NOMO-1 treated with dmso at 0.1 percent for 144 hours (cell line): ENCODE measurements at regions not wholly inside any gene's neighbourhood (a gene's known extent, or its start where the extent isn't known, plus 50 kb on each side); places are given as distances from the start of the nearest gene placed in this dataset.

Experiments
- DNase-seq: peaks from one replicate; lab custom pipeline; 2025; ENCODE audit not compliant: unreplicated experiment; lab: John Stamatoyannopoulos, UW

DNA sequence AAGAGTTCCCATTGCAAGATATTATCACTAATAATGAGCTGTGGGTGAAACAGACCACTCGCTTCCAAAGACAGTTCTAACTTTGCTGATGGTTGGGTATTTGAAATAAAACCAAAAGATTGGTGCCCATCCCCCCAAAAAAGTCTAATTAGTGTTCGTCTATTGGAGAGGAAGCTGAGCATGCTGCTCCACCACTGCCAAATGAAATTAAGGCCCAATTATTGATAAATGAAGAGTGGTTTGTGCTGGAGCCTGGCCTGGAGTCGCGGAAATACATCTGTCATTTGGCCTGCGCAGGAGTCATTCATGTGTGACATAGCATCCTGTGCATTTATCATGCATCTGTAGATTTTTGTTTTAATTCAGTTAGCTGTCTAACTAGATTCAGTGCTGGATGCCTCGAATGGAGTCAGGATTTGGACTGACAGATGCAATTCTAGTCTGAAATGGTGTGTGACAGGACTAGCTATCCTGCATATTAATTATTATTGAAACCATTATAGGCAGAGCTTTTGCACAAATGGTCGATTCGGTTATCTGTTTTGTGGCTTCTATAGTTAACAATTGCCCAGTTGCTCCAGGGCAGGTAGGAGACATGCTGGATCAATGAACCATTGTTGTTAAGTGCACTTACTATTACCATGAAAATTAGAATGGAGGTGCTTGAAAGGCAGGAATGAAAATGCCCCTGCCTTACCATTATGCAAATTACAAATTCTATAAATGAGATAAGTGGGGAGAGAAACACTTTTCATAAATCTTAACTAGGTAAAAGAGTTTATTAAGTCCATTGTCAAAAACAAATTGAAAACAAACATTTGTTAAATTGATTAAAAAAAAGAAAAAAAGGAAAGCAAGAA is 450.4 kb upstream of the TCF4 start:
- no peak for DNase-seq

DNA sequence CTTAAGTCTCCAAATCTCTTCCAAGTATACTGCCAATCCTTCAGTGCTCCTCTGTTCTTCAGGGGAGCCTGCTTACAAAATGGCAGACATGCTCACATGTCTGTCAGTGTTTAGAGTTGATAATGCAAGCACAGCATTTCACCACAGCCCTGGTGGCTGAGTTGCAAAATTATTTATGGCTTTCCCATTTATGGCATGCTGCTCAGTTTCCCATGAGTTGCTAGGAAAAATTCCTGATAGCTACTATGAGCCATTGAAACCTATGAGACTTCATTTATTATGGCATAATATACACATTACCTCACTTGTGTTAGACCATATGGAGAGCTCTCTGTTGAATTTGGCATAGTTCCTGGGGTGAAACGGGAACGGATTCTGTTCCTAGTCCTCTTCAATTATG is 448.7 kb upstream of the TCF4 start:
- no peak for DNase-seq

DNA sequence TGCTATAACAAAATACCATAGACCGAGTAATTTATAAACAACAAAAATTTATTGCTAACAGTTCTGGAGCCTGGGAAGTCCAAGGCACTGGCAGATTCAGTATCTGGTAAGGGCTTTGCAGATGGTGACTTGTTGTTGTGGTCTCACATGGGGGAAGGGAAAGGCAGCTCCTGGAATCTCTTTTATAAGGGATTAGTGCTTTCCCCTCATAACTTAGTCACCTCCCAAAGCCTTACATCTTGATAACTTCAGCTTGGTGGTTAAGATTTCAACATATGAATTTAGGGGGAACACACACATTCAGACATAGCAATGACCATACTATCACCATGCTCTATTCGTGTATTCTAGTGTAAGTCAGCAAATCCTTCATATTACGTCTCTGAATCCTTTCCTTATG is 447.6 kb upstream of the TCF4 start:
- DNase-seq: no peak

DNA sequence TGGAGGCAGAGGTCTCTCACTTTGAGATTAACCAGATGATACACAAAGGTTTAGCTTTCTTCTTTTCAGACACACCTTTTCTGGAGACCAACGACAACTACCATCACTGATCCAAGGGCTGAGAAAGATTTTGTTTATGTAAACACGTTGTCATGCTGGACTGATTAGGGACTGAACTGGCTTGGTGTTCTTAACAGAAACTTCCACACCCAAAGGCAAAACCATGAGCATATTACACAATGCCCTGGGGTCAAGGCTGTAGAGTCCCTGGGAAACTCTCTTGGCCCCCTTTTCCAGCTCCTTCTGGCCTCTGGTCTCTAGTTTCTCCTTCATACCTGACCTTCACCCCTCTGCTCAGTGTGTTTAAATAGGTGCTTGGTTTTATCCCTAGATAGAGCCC is 447.0 kb upstream of the TCF4 start:
- no peak for DNase-seq

DNA sequence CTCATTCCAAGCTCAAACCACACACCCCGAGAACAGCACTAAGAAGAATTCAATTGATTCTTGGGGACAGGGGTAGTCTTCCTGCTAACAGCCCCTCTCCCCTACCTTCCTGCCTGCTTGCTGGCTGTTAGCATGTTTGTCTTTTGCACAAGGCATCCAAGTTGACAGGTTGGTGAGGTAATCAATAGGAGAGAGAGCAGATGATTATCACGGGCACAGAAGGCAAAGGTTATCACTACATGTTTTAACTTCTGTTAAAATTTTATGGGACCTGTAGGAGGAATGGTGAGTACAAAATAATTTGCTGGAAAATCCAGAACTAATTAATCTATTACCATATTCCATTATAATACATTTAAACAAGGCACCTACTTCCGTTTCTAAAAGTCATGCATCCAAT is 442.1 kb upstream of the TCF4 start:
- no peak for DNase-seq

DNA sequence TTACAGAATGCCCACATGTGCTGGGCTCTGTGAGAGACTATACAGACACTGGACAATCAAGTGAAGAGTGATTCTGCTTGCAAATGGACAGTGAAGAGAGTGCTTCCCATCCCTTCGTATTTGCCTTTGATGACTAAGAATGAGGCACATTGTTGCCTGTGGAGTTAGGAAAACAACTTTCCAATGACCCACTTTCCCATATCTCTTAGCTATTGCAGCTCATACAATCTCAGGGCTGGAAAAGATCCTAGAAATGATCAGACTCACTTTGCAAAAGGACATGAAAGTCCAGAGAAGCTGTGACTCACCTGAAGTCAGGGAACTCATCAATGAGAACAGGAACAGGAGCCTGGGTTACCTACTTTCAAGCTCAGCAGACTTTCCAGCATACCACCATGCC is 440.5 kb upstream of the TCF4 start:
- no peak for DNase-seq

DNA sequence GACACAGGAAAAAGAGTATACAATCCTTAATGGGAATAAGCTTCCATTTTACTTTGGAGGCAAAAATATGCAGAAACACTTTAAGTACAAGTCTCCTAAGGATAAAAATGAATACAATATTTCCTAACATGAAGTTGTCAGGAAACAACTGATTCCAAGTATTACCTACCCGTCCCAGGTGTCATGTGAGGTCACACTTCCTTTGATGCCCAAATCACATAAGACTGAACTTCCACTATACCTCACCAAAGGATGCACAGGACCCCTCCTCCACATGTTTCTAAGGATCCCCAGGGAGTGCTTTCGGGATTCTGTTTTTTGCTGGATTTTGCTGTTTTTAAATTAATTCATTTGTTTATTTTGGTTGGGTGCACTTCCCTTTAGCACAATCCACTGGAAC is 438.5 kb upstream of the TCF4 start:
- no peak for DNase-seq

DNA sequence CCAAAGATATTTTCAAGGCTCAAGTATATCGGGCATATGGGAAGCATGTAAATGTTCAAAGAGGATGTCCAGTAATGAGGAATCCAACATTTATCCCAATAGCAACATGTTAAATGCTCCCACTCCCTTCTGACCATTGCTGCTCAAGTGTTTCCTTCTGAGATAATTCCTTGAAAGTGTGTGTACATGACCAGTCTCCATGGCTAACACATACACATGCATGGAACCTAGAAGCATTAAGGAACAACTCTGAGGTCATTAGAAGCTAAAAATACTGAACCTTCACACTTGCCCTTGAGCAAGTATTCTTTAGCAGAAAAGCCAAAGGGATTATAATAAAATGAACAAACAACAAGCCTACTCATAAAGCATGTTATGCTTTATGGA is 433.8 kb upstream of the TCF4 start:
- no peak for DNase-seq

DNA sequence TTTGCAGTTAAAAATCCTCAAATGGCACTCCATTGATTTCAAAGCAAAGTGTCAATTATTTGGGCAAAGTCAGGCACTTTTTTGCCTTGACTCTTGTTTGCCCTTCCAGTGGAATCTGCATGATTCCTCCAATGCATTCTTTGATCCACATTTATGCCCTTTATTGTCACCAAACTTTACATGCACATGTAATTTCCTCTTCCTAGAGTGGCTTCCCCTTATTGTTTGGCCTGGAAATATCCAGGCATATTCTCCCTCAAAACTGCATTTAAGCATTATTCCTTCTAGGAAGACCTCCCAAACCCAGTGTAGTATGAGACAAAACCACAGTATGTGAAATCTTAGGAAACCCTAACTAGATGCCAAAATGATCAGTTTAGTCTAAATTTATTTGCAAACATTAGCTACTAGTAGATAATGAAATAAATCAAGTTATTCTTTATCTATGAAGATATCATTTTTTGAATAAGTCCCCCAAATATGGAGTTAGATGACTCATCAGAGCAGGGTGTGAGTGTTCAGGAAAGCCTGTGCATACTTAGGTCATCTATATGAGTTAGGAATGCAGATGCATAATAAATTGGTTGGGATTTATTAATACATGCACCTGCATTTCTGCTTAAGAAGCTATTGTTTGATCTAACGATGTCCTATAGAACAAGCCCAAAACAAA is 433.3 kb upstream of the TCF4 start:
- DNase-seq: no peak

DNA sequence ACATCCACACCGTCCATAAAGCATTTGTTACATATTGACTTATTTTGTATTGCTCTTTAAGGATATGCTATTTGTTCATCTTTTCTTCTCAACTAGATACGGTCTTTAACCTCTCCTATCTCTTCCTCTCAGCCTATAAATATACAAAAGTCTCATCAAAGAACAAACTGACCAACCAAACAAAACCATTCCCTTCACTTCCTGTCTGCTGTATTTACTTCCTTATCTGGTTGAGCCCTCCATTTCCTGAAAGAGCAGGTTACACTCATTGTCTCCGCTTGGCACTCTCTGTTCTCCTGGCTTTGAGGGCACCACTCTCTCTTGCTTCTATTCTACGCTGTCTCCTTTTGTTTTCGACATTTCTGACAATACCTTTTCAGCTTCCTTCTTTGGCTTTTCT is 431.9 kb upstream of the TCF4 start:
- DNase-seq: no peak

DNA sequence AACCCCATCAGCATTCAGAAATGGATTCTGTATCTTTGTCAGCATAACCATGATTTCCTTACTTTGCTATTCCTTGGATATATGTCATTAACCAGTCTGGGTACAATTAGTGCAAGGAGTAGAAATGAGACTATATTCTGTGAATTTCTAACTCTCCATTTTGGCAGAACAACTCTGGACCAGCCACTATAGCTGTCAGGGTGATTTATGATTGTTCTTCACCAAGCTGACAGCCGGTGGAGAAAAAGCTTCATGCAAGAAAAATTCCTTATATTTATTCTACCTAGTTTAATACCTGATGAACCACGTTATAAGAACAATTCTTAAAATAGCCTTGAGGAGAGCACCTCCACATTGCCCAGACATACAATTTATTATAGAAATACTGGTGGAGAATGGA is 431.2 kb upstream of the TCF4 start:
- DNase-seq: no peak

DNA sequence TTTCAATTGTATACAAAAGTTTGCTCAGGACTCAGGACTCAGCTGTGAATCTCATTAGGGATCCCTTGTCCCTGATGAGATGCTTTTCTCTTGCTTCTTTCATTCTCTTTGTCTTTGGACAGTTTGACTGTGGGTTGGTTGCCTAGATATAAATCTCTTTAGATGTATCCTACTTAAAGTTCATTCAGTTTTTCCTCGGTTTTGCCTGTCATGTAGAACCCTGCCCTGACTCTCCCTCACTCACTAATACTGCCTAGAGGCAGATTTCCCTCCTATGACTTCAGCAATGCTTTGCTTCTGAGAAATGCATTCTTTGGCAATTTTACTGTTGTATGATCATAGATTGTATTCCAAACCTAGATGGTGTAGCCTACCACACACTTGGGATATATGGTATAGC is 421.4 kb upstream of the TCF4 start:
- DNase-seq: no peak

DNA sequence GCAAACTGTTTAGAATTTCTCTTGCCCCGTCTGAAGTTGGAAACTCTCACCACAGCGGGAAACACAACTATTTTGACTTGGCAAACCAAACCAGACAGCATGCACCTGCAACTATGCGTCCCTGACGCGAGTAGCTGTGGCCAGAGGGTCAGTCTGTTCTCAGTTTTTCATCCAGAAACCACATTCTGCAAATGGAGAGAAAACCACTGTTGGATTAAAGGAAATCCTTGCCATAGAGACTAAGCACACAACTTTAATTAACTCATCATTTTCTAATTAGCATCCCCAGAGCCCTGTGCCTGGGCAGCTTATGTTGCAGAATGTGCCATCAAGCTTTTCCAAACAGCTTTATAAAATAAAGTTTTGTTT is 415.7 kb upstream of the TCF4 start:
- no peak for DNase-seq

DNA sequence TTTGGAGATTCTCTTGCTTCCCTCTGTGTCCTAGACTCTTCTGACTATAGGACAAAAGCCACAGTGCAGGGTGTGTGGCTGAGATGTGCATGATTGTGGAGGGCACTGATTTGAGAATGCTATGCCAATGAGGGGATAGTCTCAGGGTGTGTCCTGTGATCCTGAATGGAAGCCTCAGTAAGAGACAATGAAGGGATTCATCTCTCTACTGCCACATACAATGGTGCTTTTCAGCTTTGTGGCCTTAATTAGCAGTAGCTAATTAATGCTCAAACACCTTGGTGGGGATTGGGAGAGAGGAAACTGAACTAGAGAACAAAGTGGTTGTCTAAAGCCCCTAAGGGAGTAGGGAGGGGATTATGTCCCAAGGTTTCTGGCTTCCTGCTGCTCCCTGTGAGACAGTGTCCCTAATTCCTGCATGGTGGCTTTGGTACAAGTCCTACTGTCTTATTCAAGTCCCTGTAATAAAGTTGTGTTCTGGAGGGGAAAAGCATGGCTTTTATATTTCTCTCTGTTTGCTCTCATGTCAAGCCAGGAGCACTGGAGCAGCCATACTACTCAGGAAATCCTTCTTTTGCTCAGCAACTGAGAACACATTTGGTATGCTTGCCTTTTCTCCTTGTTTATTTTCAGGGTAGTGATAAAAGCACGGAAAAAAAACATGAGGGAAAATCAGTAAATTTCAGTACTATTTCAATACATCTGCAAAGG is 415.2 kb upstream of the TCF4 start:
- DNase-seq: no peak

DNA sequence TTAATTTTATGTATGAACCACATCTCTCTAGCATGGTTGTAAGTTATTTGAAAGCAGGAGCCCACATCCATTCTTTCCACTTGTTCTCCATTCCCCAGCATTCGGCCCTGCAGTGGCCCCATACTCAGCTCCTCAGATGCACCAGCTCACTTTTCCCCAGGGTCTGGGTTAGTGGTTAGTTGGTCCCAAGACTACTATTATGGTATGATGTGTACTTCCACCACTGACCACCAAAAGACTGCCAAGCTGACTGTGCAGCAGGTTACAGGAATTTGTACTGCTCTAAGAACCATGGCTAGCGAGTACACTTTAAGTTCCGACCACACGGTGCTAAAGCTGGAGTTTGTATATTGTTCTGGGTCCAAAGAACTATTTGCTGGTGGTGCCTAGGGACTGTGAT is 413.6 kb upstream of the TCF4 start:
- no peak for DNase-seq

DNA sequence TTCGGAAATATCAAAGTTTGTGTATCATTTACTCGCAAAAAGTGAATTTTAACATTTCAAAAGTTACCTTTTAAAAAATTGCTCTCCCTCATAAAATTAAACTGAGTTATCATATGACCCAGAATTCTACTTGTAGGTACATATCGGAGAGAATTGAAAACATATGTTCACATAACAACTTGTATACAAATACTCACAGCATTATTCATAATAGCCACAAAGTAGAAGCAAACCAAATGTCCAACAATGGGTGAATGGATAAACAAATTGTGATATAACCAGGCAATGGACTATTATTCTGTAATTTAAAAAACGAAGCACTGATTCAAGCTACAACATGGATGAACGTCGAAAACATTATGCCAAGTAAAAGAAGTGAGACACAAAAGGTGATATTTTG is 412.0 kb upstream of the TCF4 start:
- no peak for DNase-seq

DNA sequence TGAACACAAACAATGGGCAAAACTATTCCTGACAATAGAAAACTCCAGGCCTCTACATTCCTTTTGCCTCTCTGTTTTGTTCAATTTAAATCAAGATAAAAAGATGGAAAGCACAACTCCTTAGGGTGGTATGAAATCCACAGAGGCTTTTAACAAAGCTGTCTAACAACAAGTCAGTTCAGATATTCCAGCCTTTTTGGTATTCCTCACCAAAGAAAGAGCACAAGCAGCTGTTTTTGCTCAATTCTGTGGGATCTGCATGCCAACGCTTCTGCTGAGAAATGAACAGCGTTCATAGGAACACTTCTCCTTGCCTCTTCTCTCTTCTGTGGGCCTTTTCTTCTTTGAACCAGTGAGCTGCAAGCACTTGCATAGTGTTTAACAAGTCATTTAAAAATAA is 411.6 kb upstream of the TCF4 start:
- DNase-seq: no peak

DNA sequence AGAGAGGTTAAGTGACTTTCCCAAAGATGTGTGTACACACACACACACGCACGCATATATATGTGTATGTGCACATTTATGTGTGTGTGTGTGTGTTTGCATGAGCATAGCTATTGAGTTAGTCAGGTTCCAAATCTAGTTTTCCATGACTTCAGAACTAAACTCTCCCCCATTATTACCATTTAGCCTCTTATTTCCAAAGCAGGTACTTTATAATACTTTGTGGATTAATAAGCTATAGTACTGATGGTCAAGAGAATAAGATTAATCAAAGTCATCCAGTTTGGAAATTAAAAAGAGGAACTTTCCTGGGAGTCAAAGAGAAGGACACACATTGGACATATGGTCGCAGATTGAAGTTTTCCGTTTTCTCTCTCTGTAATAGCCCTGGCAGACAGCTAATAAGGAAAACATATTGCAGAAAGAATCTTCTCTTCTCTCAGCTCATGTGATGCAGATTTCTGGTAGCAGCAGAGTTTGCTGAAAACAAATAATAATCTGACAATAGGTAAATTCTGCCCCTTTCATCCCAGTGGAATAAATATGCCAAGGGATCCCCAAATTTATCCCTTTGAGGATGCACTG is 410.9 kb upstream of the TCF4 start:
- no peak for DNase-seq

DNA sequence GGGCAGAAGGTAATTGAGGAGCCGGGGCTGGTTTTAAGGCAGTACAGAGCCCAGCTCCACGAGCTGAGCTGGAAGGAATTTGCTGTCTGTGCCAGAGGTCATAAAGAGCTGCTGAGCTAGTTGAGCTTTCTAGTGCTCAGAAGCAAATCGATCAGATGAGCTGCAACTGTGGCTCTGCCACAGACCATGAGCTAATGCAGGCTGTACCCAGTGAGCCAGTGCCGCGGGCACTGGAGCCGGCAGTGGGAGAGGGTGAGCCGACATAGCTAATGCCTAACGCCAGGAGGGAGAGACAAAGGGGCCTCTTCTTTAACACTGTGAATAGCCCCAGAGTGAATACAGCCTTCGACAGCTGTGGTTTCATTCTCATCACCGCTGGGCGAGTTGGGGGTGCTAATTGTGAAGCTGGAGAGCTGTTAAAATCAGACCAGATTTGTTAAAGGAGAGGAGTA is 410.1 kb upstream of the TCF4 start:
- DNase-seq: no peak

DNA sequence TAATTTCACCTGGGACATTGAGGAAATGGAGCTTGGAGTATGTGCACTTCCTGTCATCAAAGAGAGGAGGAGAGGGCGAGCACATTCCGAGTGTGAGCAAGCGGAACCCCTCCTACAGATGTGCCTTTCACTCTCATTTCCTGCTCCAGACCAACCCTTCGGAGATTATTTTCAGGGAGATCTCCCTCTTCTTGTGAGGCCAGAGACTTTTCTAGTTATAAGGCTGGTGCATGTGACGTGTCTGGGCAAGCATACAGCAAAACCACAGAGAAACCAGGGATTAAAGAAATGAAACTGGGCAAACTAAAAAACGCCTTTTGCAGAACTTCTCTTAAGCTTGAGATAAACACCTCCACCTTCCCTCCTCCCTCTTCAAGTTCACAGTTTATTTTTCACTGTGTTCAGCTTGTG is 409.2 kb upstream of the TCF4 start:
- peak; percentile 70 for DNase-seq

DNA sequence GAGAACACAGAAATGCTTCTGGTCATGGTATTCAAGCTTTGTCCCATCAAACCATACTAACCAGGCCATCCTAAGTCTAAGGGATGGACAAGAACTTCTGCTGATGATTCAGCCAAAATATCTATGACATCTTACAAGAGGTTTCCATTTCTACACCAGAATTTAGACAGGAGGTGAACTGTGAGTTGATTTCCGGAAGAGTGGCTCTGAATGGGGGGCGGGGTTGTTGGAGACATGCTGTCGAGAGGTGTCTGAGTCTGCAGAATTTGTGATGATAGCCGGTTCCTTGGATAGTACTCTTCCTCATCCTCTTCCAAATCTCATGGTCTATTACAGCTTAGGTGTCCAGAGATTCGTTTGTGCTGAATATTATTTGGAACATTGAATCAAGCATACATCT is 408.7 kb upstream of the TCF4 start:
- DNase-seq: no peak

DNA sequence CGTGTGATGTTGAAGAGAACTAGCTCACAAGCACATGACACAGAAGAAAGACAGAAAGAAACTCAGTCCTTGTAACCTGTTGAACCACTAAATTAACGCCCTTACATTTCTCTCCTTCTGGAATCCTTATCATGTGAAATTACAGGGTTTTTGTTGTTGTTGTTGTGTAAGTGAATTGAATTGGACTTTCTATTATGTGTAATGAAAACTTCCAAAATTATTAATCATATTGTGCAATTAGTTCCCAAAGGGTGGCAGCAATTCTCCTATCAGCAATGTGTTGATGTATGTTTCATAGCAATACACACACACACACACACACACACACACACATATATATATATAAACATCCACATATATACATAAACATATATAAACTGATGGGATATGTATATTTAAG is 402.2 kb upstream of the TCF4 start:
- no peak for DNase-seq
